CD14-positive monocyte (primary cell): ENCODE measurements at regions not wholly inside any gene's neighbourhood (a gene's known extent, or its start where the extent isn't known, plus 50 kb on each side); places are given as distances from the start of the nearest gene placed in this dataset.
A peak's percentile ranks its signal among the peaks of the same experiment; 100 is the strongest.
"Not testable (repeated sequence)": the region's sequence is repeated elsewhere in the genome, so short reads cannot be mapped to it uniquely, and the experiment has no call there.

Experiments used
- DNase-seq, 3 donors: peaks; one replicate each; pipeline ENCODE4 v3.0.0-alpha.2; 2011 to 2022
- H2AFZ ChIP-seq: 2 replicates; pipeline ENCODE4 v1.6.0; 2012; ENCODE audit warnings: mild to moderate bottlenecking, low read depth, low read length, inconsistent platforms; ENCODE audit not compliant: insufficient read depth, poor library complexity, severe bottlenecking
- H3K27ac ChIP-seq, 2 donors: 1 replicate in 1 of 2; 2 replicates in 1 of 2; pipeline ENCODE4 v1.5.1; 2012 to 2013; ENCODE audit warnings: low read length in 2 of 2, control low read depth in 1 of 2, inconsistent platforms in 1 of 2, low read depth in 1 of 2, mild to moderate bottlenecking in 1 of 2
- H3K27me3 ChIP-seq, 2 donors: one replicate each; pipeline versions ENCODE4 v1.6.0 to v1.6.1; 2011 to 2013; ENCODE audit warnings: low read length in 2 of 2; ENCODE audit not compliant: control insufficient read depth in 2 of 2, insufficient read depth in 2 of 2
- H3K36me3 ChIP-seq, 2 donors: replicated peaks in 1 of 2; 1 replicate in 1 of 2; 2 replicates in 1 of 2; pipeline versions ENCODE4 v1.5.1 to v1.6.1; 2012 to 2013; ENCODE audit warnings: low read length in 2 of 2, control low read depth in 1 of 2, inconsistent platforms in 1 of 2, mild to moderate bottlenecking in 1 of 2; ENCODE audit not compliant: insufficient read depth in 2 of 2, control insufficient read depth in 1 of 2
- H3K4me1 ChIP-seq, 2 donors: 1 replicate in 1 of 2; 2 replicates in 1 of 2; pipeline versions ENCODE4 v1.5.1 to v1.6.1; 2012 to 2013; ENCODE audit warnings: low read length in 2 of 2, control low read depth in 1 of 2, inconsistent platforms in 1 of 2, mild to moderate bottlenecking in 1 of 2, moderate library complexity in 1 of 2; ENCODE audit not compliant: insufficient read depth in 2 of 2, control insufficient read depth in 1 of 2
- H3K4me2 ChIP-seq: replicated peaks from 2 replicates; pipeline ENCODE3; 2012; ENCODE audit warnings: low read length, moderate library complexity, mild to moderate bottlenecking; ENCODE audit not compliant: poor library complexity, severe bottlenecking; ENCODE audit errors: extremely low read depth
- H3K4me3 ChIP-seq, 3 experiments: fragments of 200-600 bp in 1 of 3; sonication (generic) in 1 of 3; replicated peaks in 1 of 3; 1 replicate in 2 of 3; 2 replicates in 1 of 3; pipeline ENCODE4 v1.5.1; 2011 to 2013; ENCODE audit warnings: low read length in 3 of 3, mild to moderate bottlenecking in 3 of 3, control low read depth in 2 of 3, low read depth in 2 of 3, inconsistent platforms in 1 of 3, moderate library complexity in 1 of 3
- H3K79me2 ChIP-seq: 2 replicates; pipeline ENCODE4 v1.6.0; 2012; ENCODE audit warnings: mild to moderate bottlenecking, control low read depth, inconsistent platforms, low read length, moderate library complexity; ENCODE audit not compliant: insufficient read depth
- H3K9ac ChIP-seq: 2 replicates; pipeline ENCODE4 v1.6.0; 2017; ENCODE audit warnings: low read length, mild to moderate bottlenecking; ENCODE audit not compliant: insufficient read depth, poor library complexity, severe bottlenecking
- H3K9me3 ChIP-seq, 2 donors: replicated peaks in 1 of 2; 1 replicate in 1 of 2; 2 replicates in 1 of 2; pipeline versions ENCODE4 v1.5.1 to v1.6.1; 2012 to 2013; ENCODE audit warnings: low read length in 2 of 2, control low read depth in 1 of 2; ENCODE audit not compliant: control insufficient read depth in 1 of 2, insufficient read depth in 1 of 2
- H4K20me1 ChIP-seq: 2 replicates; pipeline ENCODE4 v1.6.0; 2012; ENCODE audit warnings: mild to moderate bottlenecking, low read length, control low read depth, moderate library complexity; ENCODE audit not compliant: insufficient read depth
- H3K27ac Mint-ChIP-seq, 7 donors: one replicate each; pipeline ENCODE4 v1.8.0; 2020; ENCODE audit warnings: mild to moderate bottlenecking in 7 of 7, mixed read lengths in 7 of 7, moderate library complexity in 6 of 7, inconsistent platforms in 2 of 7
- H3K27me3 Mint-ChIP-seq, 3 donors: one replicate each; pipeline ENCODE4 v1.8.0; 2021 to 2022; ENCODE audit warnings: low read depth in 3 of 3, mild to moderate bottlenecking in 3 of 3, mixed read lengths in 3 of 3, moderate library complexity in 3 of 3, inconsistent platforms in 1 of 3
- H3K36me3 Mint-ChIP-seq, 2 donors: one replicate each; pipeline ENCODE4 v1.8.0; 2020; ENCODE audit warnings: mixed read lengths in 2 of 2, inconsistent platforms in 1 of 2, mild to moderate bottlenecking in 1 of 2
- H3K4me1 Mint-ChIP-seq: one replicate; pipeline ENCODE4 v1.8.0; 2020; ENCODE audit warnings: mild to moderate bottlenecking, mixed read lengths
- H3K4me3 Mint-ChIP-seq, 2 donors: one replicate each; pipeline ENCODE4 v1.8.0; 2020; ENCODE audit warnings: mild to moderate bottlenecking in 2 of 2, mixed read lengths in 2 of 2, moderate library complexity in 1 of 2
- H3K9me3 Mint-ChIP-seq, 7 donors: one replicate each; pipeline ENCODE4 v1.8.0; 2020 to 2022; ENCODE audit warnings: mixed read lengths in 7 of 7, mild to moderate bottlenecking in 6 of 7, moderate library complexity in 6 of 7, inconsistent platforms in 2 of 7
- CTCF ChIP-seq: fragments of 200-600 bp; IDR thresholded peaks from one replicate; pipeline ENCODE4 v1.8.0; 2022; ENCODE audit warnings: antibody characterized with exemption, mild to moderate bottlenecking
- WGBS: methylation state at CpG from one replicate; pipeline ENCODE4 v1.1.5; 2013; ENCODE audit warnings: missing lambda C conversion rate; ENCODE audit not compliant: insufficient coverage; 5-methylcytosine and 5-hydroxymethylcytosine counted together
- intact Hi-C, 2 donors: fragments of 100-400 bp; cut with micrococcal nuclease; formaldehyde crosslinking; loops; one replicate each; pipeline versions ENCODE4 v1.15.0 to v1.15.1; 2023

- Mint-ChIP-seq H3K4me1 (no peaks in the 10 kb centered on the region), H3K36me3 (no peaks in the 10 kb centered on the region), H3K27me3 (no peaks in the 10 kb centered on the region), H3K27ac (peak overlapping the region in 1 of 7 donors; percentile 64), H3K9me3 (peaks cover 1 to 19% (median 3%) of the 10 kb centered on the region in 7 donors), H3K4me3 (no peak overlapping the region)
- no peak overlapping the region for H3K4me2 ChIP-seq
- H2AFZ ChIP-seq, result no peak overlapping the region
- peaks cover 0 to 5% of the 10 kb centered on the region in 2 donors for H3K9me3 ChIP-seq
- no peaks in the 10 kb centered on the region for H3K79me2 ChIP-seq
- H4K20me1 ChIP-seq, result no peaks in the 10 kb centered on the region
- H3K4me1 ChIP-seq, result no peaks in the 10 kb centered on the region
- H3K27me3 ChIP-seq, result no peaks in the 10 kb centered on the region
- no peak overlapping the region for H3K4me3 ChIP-seq
- no peak overlapping the region for H3K27ac ChIP-seq
- intact Hi-C loops, result no loop called here
- no peaks in the 10 kb centered on the region for H3K36me3 ChIP-seq
- DNase-seq, result no peak
- TF ChIP-seq CTCF, result no peak
- 82% methylated on average over 1 of the region's 2 CpGs for WGBS
- H3K9ac ChIP-seq, result no peak overlapping the region
Measured at GRCh38 chr13:55577847-55578210, 1562.9 kb upstream of the PRR20A start.

- peak overlapping the region in 1 of 2 donors; percentile 12 for H3K4me3 Mint-ChIP-seq
- H3K9ac ChIP-seq, intact Hi-C loops: not testable (repeated sequence)
Measured at GRCh38 chr13:55582294-55582693, 1558.4 kb upstream of the PRR20A start.

More at GRCh38 chr13:55582294-55582693, 1558.4 kb upstream of the PRR20A start:
- H3K9me3 ChIP-seq, DNase-seq, H3K27me3 Mint-ChIP-seq, H3K27ac Mint-ChIP-seq, H3K4me1 Mint-ChIP-seq, H3K27me3 ChIP-seq, H4K20me1 ChIP-seq, H3K4me1 ChIP-seq, H3K79me2 ChIP-seq, H3K27ac ChIP-seq, H3K4me2 ChIP-seq, H3K36me3 ChIP-seq, H3K4me3 ChIP-seq, H2AFZ ChIP-seq, H3K36me3 Mint-ChIP-seq: not testable (repeated sequence)
- H3K9me3 Mint-ChIP-seq, result peaks cover 1 to 24% (median 5%) of the 10 kb centered on the region in 7 donors
- no CpG with 5 or more reads among the region's 4 CpGs for WGBS
